Bone marrow (tissue), 2 donors: ENCODE measurements at regions not wholly inside any gene's neighbourhood (a gene's known extent, or its start where the extent isn't known, plus 50 kb on each side); places are given as distances from the start of the nearest gene placed in this dataset.
"Not testable (repeated sequence)": the region's sequence is repeated elsewhere in the genome, so short reads cannot be mapped to it uniquely, and the experiment has no call there.

Source experiments
- DNase-seq, 2 donors: peaks; one replicate each; lab custom pipeline; 2025; lab: John Stamatoyannopoulos, UW

DNA sequence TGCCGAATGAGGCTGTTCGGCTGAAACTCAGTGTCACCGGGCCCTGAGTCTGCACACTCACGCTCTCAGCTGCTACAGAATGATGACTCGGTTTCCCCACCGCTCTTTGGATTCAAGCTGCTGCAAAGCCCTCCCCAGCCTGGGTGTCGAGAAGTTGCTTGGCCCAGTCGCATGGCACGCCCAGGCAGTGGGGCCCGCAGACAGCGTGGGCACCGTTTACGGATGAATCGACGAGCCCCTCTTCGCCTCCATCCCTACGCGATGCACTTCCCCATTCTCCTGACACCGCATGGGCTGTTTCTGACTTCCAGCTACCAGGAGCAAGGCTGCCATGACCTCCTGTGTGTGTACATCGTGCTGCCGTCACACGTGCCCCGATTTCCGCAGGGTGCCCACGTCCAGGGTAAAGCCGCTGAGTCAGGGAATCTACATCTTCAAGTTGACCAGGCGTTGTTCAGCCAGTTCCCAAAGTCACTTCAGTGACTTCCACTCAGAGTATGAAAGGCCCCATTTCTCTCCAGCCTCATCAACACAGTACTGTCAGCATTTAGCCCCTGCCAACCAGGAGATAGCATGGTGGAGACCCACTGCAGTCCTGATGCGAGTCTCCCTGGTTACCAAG is 60.3 kb upstream of the GPC1 start:
- no peak for DNase-seq

DNA sequence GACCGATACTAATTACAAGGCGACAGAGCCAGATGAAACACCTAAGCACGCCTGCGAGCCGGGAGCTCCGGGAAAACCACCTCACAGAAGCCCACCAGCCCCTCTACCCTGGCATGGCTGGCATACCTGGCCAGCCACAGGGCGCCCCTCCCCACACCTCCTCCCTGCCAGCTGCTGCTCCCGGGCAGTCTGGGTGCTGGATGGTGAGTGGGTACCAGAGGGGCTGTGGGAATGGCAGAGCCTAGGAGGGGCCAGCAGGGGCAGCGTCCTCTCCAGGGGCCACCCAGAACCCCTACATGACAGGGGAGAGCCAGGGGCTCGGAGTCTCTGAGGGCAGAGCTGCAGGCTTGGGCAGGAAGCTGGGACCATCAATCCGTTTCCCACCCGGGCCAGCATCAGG is 58.7 kb upstream of the GPC1 start:
- no peak for DNase-seq

GRCh38 chr2:240377366-240377765 is 58.1 kb upstream of the GPC1 start:
- no peak for DNase-seq

DNA sequence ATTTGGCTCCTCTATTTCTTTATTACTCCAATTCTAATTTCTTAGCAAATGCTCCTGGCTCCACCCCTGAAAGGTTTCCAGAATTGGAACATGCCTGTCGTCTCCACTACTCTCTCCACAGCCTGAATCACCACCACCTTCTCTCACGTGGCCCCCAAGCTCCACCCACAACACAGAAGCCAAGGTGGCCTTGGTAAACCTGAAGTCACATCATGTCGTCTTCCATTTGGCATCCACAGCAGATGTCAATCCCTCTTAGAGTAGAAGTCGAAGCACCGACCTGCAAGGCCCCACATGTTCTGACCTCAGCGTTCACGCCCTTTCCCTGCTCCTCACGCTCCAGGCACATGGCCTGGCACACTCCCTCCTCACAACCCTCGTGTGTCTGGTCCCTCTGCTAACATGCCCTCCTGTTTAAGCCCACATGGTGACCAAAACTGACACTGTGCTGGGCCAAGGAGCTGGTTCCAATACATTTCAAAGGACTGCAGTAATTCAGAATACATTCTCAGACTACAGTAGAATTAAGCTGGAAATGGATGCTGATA is 56.3 kb upstream of the GPC1 start:
- no peak for DNase-seq

DNA sequence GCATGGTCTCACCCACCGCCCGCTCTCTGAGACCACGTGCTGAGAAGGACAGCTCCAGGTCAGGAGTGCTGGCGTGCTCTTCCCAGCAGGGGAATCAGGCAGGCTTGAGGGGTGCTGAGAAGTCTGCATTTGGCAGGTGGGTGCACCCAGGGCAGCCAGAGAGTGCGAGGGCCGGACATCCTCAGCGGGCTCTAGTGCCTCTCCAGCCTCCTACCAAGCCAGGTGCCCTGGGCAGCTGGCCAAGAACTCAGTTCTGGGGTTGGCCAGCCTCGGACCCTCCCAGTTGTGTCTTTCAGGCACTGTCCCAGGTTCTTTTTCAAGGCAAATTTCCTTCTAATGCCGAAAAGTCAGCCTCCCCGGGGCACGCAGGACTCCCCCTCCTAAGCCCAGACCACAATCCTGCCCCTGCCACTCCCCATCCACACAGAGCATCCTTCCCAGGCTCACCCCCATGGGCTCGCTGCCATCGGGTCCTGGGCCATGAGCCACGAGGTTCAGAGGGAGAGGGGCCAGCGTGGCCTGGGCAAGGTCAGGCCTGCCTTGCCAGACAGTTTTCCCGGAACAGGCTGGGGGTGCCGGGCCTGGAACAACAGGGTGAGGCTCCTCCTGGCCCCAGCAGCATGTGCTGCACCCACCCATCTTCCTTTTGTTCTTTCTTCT is 52.2 kb upstream of the GPC1 start:
- no peak for DNase-seq

DNA sequence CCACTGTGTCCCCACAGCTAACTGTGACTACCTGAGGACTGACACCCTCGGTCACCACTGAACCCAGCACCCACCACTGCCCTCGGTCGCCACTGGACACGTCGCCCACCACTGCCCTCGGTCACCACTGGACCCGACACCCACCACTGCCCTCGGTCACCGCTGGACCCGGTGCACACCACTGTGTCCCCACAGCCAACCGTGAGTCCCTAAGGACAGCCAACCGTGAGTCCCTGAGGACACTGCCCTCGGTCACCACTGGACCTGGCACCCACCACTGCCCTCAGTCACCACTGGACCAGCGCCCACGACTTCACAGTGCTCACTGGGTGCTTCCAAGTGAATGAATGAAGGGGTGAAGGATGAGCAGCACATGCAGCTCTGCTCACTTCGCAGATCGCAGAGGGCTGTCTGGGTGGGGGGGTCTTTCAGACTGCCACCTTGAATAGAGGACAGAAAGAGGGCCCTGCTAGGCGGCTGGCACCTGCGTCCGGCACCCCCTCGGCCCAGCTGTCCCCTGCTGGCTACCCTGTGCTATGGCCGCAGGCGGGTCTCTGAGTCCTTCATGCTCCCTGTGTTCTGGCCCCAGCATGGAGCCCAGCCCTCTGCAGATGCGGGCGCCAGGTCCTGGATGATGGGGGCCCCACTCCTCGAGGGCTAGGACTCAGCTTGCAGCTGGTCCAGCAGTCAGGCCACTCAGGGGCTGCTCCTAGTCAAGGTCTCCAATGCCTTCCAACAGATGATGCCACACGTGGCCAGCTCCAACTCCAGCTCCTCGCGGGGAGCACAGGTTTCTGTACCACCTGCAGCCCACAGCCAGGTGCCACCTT is 51.4 kb upstream of the GPC1 start:
- no peak for DNase-seq

- no peak for DNase-seq
Observed at GRCh38 chr2:240384711-240385450, 50.6 kb upstream of the GPC1 start.

GRCh38 chr2:240385451-240386161 is 49.9 kb upstream of the GPC1 start:
- not testable (repeated sequence) for DNase-seq
